Embryonic facial prominence (tissue), 1 donor: ENCODE measurements at regions not wholly inside any gene's neighbourhood (a gene's known extent, or its start where the extent isn't known, plus 50 kb on each side); places are given as distances from the start of the nearest gene placed in this dataset.
"Not testable (repeated sequence)": the region's sequence is repeated elsewhere in the genome, so short reads cannot be mapped to it uniquely, and the experiment has no call there.

Experiments
- DNase-seq: peaks from one replicate; pipeline ENCODE4 v3.0.0-alpha.2; 2016; ENCODE audit errors: extremely low spot score

DNA sequence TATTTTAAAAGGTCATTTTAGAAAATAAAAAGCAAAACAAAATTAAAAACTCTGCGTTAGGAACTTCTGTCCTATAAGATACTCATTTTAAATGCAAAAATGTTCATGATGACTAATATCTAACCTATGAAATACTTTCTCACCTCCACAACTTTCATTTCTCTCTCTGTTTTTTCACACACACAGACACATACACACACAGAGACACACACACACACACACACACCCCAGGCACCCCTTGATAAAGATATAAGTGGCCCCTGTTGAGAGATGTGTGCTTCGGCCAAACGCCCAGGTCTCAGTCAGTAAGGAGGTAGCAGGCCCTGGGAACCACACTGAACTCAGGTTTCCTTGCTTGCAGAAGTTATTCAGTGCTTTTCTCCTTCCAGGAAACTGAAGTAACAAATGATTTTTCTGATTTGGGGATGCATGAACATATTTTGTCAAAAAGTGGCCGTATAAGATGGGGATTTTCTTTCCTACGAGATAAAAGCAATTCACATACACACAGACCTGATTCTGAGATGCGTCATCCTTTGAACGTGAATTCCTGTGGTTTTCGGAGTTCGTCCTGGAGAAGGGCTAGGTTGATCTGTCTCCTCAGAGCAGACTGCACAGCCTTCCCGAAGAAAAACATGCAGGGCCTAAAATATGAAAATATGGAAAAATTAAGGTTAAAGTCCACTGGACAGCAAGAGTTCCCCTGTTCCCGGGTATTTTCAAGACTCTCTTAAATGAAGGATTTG is 306.8 kb upstream of the FOXQ1 start:
- DNase-seq, result no peak

DNA sequence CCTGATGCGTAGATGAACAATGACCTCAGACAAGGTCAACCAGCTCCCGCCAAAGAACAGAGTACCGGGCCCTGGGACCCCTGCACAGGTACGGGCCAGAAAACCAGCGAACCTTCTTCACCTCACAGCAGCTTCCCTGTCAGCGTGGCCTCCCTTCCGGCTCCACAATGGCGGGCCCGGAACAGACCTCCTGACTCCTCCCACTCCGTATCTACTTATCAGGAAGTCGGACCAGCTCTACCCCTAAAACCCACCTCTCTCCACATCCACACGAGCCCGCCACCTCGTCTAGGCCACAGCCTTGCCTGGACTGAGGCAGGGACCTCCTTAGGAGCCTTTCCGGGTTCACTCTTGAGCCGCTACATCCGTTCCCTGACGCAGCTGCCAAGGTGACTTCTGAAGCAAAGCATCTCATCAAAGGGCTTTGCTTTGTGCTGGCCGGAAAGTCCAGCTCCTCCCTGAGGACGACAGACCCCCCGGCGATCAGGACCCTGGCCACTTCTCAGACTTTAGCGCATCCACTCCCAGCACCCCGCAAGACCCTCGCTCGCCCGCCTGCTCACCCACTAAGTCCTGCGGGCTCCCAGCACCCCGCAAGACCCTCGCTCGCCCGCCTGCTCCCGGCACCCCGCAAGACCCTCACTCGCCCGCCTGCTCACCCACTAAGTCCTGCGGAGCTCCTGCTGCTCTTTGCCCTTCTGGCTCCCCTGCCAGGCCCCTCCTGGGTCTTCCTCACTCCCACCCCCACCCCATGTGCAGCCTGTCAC is 308.3 kb upstream of the FOXQ1 start:
- DNase-seq, result no peak

DNA sequence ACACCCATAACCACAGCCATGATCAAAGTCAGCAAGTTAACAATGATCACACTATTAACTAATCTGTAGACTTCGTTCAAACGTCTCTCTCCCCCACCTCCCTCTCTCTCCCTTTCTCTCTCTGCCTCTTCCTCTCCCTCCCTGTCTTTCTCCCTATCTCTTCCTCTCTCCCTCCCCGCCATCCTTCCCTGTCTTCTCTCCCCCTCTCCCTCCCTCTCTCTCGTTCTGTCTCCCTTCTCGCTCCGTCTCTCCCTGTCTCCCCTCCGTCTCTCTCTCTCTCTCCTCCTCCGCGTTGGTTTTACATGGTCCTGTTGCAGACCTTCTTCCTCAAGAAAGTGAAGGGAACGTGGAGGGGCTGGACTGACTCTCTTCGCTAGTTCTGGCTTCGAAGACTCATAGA is 308.9 kb upstream of the FOXQ1 start:
- DNase-seq, result no peak

DNA sequence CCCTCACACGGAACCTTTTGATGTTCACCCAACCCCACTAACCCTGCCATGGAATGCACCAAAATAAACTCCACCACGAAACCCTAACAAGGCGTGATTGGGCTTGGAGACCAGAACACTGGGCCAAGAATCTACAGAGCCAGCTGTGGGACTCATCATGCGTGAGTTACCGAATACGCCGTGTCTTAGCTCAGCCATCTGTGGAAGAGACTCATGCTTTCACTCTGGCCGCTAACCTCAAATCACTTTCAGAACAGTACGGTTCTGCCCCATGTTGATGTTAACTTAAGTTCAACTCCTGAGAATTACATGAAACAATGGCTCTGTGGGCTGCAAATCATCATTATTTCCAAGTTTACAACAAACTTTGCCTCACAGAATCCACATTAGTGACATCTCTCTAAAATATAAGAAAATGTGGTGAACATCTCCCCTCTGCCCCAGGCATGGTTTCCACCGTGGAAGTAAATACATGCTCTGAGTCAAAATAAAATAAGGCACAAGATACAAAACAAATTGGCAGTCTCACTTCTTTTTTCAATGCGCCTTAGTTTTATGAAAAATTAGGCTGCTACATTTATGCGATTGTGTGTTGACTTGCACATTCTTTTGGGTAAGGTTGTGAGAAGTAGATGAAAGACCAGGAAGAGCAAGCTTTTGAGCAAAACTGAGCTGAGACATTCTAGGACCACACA is 308.9 kb upstream of the EXOC2 start:
- DNase-seq, result no peak

DNA sequence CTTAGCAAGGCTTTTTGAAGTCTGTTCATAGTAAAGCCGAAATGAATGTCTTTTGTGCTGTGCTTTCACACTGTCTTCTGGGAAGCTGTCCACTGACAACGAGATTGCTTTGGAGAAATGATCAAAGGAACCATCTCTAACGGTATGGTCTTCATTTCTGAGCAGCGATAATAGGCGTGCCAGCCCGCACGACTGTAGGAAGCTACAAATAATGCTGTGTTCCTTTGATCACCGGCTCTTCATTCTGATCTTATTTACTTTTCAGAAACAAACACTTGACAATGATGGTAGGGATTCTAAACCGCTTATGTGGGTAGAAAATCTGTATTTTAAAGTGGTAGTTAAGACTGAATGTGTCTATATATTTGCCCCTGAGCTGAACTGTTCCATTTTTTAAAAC is 306.6 kb upstream of the EXOC2 start:
- DNase-seq, result no peak

DNA sequence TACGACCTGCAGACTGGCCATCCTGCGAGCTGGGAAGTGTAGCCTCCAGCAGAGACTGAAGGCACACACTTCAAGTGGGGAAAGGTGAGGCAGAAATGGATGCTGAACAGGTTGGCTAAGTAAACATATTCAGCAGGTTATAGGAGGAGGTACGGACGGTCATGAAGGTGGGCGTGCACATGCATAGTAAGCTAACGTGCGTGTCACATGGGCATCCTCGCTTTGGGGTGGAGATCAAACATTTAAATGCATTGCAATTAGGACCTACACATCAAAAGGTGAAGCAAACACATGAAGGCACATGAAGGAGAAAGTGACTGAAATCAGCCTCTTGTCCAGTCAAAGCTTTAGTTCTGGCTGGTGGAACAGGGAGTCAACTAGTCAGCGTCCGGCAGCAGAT is 305.6 kb upstream of the EXOC2 start:
- no peak for DNase-seq

DNA sequence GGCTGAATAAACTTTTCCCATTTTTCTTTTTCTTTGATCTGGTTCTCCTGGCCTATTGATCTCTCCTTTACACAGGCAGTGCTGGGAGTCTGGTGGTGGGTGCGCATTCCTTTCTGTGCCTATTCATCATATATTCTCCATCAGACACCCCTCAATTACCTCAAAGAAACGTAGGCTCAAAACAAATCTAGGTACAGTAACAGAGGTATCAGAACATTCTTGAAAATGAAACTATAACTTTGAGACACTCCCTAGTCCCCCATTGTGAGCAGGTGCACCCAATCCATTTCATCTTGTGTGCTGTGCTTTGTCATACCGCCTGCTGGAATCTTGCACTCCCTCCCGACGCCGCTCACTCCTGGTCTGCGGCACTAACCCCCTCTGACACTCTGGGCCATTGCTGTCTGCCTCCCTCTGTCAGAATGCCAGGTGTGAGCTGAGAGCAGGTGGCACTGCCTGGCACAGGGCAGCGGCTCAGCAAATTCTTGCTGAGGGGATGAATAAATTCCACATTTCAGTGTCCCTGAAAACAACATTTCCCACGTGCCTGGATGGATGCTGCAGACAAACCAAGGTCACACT is 303.4 kb upstream of the EXOC2 start:
- DNase-seq, result no peak

DNA sequence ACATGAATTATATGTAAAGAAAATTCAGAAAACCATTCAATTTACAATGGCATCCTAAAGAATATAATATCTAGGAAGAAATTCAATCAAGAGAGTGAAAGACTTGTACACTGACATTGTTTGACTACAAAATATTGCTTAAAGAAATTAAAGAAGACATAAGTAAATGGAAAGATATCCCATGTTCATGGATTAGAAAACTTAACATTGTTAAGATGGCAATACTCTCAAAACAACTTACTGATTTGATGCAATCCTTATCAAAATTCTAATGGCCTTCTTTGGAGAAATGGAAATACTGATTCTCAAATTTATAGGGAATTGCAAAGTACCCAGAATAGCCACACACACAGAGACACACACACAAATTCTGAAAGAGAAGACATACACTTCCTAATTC is 298.3 kb upstream of the EXOC2 start:
- no peak for DNase-seq

DNA sequence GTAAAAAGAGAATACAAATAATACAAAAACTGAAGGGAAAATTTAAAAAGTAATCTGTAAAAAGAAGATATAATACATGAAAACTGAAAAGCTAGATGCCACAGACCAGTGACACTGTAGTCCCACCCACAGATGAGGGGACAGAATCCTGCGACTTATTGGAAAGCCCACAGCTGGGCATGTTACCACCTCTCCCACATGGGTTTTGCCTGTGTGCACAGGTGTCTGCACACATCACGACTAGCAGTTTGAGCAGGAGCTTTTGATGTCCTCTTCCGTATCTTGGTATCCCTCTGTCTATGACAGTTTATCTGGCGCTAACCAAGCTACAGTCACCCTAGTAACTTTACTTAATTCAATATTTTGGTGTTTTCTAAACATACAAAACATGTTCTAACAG is 291.1 kb upstream of the EXOC2 start:
- DNase-seq, result no peak

DNA sequence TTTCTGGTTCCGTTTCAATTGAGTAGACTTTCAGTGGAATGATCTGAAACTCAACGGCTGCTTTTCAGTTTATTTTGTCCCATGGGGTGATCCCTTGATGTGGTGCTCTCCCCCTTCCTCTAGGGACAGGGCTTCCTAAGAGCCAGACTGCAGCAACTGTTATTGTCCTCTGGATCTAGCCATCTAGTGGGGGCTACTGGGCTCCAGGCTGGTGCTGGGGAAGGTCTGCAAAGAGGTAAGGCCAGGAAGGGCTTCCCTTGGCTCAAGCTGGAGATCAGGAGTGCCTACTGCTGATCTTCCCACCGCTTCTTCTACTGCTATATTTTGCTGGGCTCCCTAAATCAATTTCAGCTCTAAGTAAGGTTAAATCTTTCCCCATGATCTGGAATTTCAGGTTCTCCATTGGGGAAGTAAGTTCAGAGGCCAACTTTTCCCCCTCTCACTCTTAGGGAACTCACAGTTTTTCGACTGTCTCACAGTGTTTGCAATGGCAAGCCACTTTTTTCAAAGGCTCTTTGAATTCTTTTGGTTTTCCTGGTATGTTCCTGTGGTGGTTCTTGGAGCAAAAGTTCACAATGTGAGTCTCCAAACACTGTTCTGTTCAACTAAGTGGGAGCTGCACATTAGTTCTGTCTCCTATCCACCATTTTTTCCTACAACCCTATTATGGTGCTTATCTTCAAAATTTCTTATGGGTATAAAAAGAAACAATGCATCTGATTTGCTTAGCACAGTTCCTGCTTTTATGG is 286.2 kb upstream of the EXOC2 start:
- no peak for DNase-seq

DNA sequence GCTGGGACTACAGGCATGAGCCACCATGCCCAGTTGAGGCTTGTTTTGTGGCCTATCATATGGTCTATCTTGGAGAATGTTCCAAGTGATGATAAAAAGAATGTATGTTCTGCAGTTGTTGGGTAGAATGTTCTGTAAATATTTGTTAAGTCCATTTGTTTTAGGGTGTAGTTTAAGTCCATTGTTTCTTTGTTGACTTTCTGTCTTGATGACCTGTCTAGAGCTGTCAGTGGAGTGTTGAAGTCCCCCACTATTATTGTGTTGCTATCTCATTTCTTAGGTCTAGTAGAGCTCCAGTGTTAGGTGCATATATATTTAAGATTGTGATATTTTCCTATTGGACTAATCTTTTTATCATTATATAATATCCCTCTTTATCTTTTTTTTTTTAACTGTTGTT is 284.3 kb upstream of the EXOC2 start:
- not testable (repeated sequence) for DNase-seq

DNA sequence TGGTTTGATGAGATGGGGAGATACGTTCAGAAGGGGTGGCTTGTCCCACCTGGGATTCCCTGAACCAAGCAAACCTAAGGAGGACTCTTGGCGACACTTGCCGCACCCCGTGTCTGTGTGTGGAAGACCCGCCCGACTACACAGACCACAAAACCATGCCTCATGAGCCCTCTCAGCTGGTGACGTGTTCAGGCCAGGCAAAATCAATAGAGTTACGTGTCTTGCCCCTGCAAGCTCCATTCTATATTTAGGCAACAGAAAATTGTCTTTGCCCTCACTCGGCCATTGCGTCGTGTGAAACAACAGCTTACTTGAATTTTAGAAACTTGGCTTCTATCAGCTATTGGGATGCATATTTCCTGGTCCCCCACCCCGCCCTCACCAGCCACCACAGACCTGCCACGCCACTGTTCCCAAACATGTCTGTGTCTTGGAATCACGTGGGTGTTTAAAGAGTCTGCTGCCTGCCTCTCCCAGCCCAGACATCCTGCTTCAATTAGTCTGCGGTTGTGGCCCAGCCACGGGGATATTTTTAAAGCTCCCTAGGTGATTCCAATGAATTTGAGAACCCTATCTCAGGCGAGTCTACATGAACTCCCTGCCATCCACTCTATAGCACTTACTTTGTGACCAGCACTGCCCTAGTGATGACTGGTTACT is 279.2 kb upstream of the EXOC2 start:
- DNase-seq, result peak; percentile 17

DNA sequence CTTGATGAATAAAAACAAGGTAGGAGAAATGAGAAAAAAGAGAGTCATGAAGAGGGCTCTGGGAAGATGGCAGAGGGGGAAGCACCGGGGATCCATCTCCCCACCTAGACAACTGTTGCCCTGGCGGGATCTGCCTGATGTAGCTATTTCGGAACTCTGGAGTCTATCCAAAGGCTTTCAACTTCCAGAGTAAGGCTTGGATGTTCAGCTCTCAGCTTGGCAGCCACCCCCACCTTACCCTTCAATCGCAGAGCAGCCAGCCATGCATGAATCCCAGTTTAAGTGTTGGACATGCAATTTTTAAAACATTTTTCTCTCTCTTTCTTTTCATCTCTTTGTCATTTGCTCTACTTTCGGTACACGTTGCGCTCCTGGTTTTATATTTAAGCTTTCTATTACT is 275.9 kb upstream of the EXOC2 start:
- no peak for DNase-seq

DNA sequence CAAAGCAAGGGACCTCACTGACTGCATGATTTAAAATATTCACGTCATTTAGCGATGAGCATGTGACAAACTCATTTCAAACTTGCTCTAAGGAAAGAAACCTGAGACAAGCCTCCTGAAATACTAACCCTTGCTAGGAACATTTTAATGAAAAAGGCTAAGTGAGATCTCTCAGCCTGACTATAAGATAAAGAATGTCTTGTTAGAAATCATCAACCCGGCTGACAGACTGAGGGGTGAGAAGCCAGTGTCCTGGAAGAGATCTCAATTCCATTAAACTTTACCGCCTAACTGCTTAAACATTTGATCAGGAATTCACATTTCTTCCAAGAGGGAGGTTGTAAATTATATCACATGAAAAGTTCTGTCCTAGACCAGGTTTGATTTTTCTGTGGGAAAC is 274.8 kb upstream of the EXOC2 start:
- no peak for DNase-seq

DNA sequence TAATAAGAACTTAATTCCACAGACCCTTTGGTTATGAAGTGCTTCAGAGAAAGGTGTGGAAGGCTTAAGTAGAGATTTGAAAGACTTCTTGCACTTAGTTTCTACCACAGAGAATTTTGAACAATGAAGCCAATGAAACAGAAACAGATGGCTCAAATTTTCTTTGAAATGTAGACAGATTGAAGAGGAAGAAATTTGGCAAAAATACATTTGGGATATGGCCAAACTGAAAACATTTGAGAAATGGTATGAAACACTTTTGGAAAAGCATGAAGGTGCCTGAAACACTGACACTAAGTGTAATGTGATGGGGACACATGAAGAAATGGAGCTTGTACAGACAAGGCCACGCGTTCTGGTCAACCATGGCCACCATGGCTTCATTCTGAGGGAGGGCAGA is 272.4 kb upstream of the EXOC2 start:
- no peak for DNase-seq

DNA sequence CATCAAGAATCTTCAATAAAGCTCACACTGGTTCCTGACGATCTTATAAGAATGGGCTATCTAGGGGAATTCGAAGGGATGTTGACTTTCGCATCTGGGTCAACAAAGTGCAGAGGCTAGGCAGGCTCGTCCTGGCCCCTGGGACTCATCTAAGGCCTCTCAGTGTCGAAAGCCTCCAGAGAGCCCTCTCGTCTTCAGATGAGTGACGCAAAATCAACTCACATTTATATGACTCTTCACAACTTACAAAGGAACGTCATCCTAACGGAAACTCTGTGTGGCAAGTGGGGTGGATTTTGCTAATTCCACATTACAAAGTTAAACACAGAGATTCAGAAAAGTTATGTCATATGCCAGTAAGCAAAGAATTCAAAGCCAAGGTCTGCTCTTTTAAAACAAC is 270.5 kb upstream of the EXOC2 start:
- DNase-seq, result no peak

DNA sequence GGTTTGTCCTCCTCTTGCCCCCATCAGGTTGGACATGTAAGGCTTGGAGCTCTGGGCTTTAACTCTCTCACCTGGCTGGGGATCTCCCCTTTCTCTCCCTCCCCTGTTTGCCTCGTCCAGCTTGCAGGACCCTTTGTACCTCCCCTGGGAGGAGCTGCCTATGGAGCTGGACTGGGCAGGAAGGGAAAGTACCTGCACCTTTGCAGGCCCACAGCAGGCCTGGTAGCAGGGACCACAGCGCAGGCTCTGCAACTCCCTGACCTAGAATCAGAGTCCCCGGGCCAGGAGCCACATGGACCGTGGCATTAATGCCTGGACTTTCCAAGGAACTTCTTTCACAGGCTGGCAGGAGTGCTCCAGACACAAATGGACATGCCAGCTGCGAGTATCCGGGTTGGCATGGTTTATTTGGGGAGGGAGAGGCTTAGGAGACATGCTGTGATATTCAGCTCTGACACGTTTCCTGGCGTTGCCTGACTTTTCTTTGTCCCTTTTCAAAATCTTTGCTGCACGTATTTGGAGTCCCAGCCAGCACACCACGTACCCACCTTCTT is 268.5 kb upstream of the EXOC2 start:
- DNase-seq, result no peak

DNA sequence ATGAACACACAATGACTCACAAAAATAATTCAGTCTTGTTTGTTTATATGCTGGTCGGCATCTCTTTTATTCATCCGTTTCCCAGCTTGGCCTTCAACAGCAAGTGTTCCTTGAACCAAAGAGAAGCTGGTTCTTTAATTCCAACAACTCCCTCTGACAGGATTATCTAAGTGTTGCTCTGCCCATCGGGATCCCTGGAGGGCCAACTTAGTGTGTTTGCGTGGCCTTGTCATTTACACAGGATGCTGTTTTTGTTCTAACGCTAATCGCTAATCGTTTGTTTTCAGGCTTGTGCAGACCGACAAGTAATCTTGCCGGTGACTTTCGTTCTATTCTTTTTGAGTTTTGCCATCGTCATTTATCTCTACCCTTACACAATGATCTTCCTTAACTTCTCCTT is 267.4 kb upstream of the EXOC2 start:
- DNase-seq, result no peak

DNA sequence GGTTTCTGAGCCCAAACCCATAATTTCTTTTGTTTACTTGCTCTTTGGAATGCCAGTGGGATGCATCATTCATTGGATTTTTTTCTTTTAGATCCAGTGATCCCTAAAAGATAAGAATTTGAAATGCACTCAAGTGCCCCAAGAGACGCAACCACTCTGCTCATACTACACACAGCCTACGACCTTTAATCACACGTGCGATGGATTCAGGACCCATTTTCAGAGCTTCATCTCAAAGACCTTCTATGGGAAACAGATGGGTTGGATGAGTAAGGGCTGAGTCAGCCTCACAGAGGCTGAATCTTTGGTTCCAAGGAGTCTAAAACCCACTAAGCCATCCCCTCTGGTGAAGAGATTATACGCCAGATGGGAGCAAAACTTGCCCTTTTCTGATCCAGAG is 265.5 kb upstream of the EXOC2 start:
- no peak for DNase-seq

DNA sequence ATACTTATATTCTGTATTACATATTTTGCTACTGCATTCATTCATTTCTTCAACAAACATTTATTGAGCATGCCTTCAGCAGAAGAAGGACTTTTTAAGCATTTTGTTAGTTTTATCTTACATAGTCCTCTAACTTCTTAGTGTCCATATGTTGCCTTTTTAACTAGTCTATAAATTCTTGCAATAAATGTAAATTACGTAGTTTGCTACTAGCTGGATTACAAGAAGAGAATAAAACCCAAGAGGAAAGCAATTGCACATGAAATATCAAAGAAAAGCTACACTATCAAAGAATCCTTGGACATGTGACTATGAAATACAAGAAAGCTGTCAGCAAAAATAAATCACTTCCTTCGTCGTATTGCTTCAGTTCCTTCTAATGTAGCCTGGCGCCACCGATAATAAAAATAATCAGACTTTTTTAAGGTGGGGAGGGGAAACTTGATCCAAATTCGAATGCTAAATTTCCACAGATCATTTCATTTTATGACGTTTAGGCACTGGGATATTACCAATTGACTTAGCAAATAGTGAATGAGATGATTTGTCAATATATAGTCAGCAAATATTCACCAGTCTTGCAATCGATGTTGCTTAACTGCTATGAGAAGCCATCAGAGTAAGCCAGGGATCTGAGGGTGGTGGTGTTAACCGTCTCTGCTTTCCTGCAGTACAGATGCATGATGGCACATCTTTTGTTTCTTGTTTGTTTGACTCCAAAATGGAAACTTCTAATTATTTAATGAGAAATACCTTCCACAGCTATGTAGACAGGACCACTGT is 258.7 kb upstream of the EXOC2 start:
- no peak for DNase-seq
